T-helper 17 cell (primary cell): ENCODE measurements at regions not wholly inside any gene's neighbourhood (a gene's known extent, or its start where the extent isn't known, plus 50 kb on each side); places are given as distances from the start of the nearest gene placed in this dataset.

Source experiments
- ATAC-seq: fragments of 150-1000 bp; cut with Tn5 transposase; 2 replicates; pipeline ENCODE4 v1.10.0; 2021; ENCODE audit warnings: mild to moderate bottlenecking, moderate library complexity
- DNase-seq, 3 donors: peaks; one replicate each; pipeline versions ENCODE4 v3.0.0 to v3.0.0-alpha.2; 2020 to 2021
- H3K9me3 ChIP-seq: one replicate; pipeline ENCODE4 v1.7.0; 2013; ENCODE audit warnings: low read length, mild to moderate bottlenecking; ENCODE audit not compliant: control insufficient read depth, poor library complexity, severe bottlenecking
- H3K27ac Mint-ChIP-seq: one replicate; pipeline ENCODE4 v1.8.0; 2022; ENCODE audit warnings: mild to moderate bottlenecking, moderate library complexity, mixed read lengths
- H3K27me3 Mint-ChIP-seq: one replicate; pipeline ENCODE4 v1.8.0; 2022; ENCODE audit warnings: mixed read lengths
- H3K36me3 Mint-ChIP-seq: one replicate; pipeline ENCODE4 v1.8.0; 2022; ENCODE audit warnings: low read depth, mixed read lengths
- H3K4me1 Mint-ChIP-seq: one replicate; pipeline ENCODE4 v1.8.0; 2022; ENCODE audit warnings: mild to moderate bottlenecking, mixed read lengths
- H3K4me3 Mint-ChIP-seq: one replicate; pipeline ENCODE4 v1.8.0; 2022; ENCODE audit warnings: mild to moderate bottlenecking, moderate library complexity, mixed read lengths

DNA sequence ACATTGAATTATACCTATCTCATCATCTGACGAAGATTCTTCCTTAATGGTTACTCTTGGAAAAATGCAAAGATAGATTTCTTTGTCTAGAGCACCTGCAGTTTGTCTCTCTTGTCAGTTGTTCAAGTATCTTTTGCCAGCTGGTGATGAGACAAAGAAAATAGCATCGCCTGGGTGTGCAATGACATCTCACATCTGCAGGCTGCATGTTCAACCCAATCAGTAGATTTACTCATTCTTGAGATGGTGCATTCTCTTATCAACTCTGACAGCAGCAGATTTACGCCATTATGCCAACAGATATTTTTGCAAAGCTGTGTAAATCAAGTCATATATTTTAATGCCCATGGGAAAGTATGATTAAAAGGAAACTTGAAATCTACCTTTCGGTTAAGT lies 164.6 kb upstream of the PDGFD start:
- no peak for DNase-seq
- no peaks in the 10 kb centered on the region for H3K4me1 Mint-ChIP-seq
- no peak overlapping the region for H3K27ac Mint-ChIP-seq

DNA sequence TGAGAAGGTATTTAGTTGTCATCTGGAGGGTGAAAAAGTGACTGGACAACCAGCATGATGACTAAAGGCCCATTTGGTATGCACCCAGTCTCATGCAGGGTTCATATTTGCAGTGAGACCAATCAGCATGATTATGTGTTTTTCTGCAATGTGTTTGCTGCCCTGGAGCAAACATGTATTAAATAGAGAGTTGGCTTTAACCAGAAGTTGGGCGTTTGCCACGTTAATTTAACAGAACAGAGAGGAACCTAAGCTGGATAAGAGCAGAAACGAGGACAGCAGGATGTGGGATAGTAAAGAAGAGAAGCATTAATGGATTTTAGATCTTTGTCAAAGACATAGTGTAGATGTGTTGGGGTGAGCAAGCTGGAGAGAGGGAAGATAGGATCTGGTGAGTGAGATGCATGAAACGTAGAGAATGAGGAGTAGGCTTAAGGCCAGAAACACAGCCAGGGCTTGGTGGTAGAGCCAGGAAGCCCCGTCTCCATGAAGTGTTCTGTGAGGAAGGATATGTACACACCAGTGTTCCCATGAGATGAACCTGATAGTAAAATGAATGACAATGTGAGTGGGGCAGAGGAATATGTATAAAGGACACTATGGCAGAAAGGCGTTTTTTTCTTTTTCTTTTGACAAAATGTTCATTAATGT lies 164.0 kb upstream of the PDGFD start:
- no peaks in the 10 kb centered on the region for H3K27me3 Mint-ChIP-seq
- H3K36me3 Mint-ChIP-seq, result no peaks in the 10 kb centered on the region
- H3K9me3 ChIP-seq, result no peaks in the 10 kb centered on the region
- no peak overlapping the region for H3K27ac Mint-ChIP-seq
- no peak overlapping the region for H3K4me3 Mint-ChIP-seq
- ATAC-seq, result no peak
- H3K4me1 Mint-ChIP-seq, result no peaks in the 10 kb centered on the region
- DNase-seq, result no peak

More for the DNA sequence above, 164.6 kb upstream of the PDGFD start:
- ATAC-seq, result no peak
- Mint-ChIP-seq H3K36me3 (no peaks in the 10 kb centered on the region), H3K4me3 (no peak overlapping the region), H3K27me3 (no peaks in the 10 kb centered on the region)
- no peaks in the 10 kb centered on the region for H3K9me3 ChIP-seq

DNA sequence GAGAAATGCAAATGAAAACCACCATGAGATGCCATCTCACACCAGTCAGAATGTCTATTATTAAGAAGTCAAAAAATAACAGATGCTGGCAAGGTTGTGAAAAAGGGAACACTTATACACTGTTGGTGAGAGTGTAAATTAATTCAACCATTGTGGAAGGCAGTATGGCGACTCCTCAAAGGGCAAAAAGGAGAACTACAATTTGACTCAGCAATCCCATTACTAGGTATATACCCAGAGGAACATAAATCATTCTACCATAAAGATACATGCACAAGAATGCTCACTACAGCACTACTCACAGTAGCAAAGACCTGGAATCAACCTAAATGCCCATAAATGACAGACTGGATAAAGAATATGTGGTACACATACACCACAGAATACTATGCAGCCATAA lies 161.1 kb upstream of the PDGFD start:
- no peak for ATAC-seq
- DNase-seq, result no peak
- Mint-ChIP-seq H3K4me3 (no peak overlapping the region), H3K36me3 (no peaks in the 10 kb centered on the region), H3K27ac (no peak overlapping the region), H3K4me1 (no peaks in the 10 kb centered on the region), H3K27me3 (no peaks in the 10 kb centered on the region)
- no peaks in the 10 kb centered on the region for H3K9me3 ChIP-seq

DNA sequence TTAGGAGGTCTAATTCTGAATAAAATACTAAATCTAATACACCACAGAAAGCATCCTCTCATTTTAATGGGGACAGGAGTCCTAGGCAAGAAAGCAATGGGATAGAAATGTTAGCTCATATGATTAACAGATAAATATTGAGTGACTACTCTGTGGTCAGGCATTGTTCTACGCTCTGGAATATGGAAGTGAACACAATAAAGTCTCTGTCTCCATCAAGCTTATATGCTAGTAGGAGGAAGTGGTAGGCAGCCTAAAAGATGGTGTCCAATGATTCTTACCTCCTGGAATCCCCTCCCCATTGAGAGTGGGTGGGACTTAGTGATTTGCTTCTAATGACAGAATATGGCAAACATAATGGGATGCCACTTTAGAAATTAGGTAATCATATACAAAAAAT lies 160.3 kb upstream of the PDGFD start:
- no peak overlapping the region for H3K4me3 Mint-ChIP-seq
- no peaks in the 10 kb centered on the region for H3K9me3 ChIP-seq
- no peaks in the 10 kb centered on the region for H3K36me3 Mint-ChIP-seq
- DNase-seq, result no peak
- no peaks in the 10 kb centered on the region for H3K27me3 Mint-ChIP-seq
- H3K4me1 Mint-ChIP-seq, result no peaks in the 10 kb centered on the region
- ATAC-seq, result no peak
- H3K27ac Mint-ChIP-seq, result no peak overlapping the region

DNA sequence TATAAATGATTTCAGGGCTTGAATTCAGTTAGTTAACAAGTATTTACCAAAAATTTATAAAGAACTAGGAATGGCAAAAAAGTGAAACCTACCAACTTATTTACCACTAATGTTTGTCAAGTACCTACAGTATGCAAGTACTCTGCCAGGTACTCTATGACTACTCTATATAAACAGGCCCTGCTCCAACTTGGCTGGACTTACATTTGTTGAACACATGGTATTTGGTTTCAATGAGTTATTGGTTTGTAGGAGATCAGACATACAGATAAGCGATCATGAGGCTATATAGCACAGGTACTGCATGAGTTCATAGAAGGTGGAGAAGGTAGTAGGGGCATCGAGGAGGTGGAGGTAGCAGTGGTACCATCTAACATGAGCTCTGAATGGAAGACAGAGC lies 159.9 kb upstream of the PDGFD start:
- Mint-ChIP-seq H3K27ac (no peak overlapping the region), H3K36me3 (no peaks in the 10 kb centered on the region), H3K27me3 (no peaks in the 10 kb centered on the region), H3K4me1 (no peaks in the 10 kb centered on the region), H3K4me3 (no peak overlapping the region)
- ATAC-seq (no peak), DNase-seq (no peak)
- no peaks in the 10 kb centered on the region for H3K9me3 ChIP-seq

DNA sequence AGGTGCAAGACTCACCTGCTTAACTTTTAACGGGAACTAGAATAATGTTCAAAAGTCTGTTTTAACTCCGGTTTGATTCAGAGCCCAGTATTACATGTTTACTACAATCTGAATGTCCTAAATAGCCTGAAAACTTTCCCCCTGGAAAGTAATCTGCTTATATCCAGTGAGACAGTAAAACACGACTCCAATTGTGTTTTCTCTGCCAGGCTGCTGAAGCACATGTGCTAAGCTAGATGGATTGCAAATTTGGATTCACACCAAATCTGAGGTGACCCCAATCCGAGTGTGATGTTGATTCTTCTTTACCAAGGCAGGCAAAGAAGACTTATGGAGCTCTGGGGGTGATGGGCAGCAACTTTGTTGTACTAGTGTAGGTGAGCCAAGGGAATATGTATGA lies 158.7 kb upstream of the PDGFD start:
- DNase-seq, result no peak
- Mint-ChIP-seq H3K4me3 (no peak overlapping the region), H3K36me3 (no peaks in the 10 kb centered on the region), H3K4me1 (no peaks in the 10 kb centered on the region), H3K27me3 (no peaks in the 10 kb centered on the region), H3K27ac (no peak overlapping the region)
- ATAC-seq, result no peak
- H3K9me3 ChIP-seq, result no peaks in the 10 kb centered on the region

DNA sequence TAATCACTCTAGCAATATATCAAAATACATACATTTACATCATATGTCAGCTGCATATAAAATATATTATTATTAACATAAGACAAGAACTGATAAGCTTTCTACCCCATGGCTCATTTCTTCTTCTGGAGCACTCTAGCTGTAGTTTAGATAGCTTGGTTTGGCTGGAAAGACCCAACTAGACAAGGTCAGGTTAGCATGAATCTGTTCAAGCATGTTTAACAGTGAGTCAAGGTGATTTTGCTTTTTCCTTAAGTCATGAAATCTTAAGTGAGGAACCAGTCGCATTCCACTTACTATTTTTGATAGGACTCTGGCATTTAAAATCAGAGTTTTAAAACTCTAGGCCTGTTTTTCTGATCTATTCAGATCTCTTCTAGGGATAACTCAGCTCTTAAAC lies 157.0 kb upstream of the PDGFD start:
- H3K9me3 ChIP-seq, result no peaks in the 10 kb centered on the region
- no peak for ATAC-seq
- no peak overlapping the region for H3K27ac Mint-ChIP-seq
- no peak overlapping the region for H3K4me3 Mint-ChIP-seq
- no peaks in the 10 kb centered on the region for H3K36me3 Mint-ChIP-seq
- no peaks in the 10 kb centered on the region for H3K4me1 Mint-ChIP-seq
- no peak for DNase-seq
- no peaks in the 10 kb centered on the region for H3K27me3 Mint-ChIP-seq

DNA sequence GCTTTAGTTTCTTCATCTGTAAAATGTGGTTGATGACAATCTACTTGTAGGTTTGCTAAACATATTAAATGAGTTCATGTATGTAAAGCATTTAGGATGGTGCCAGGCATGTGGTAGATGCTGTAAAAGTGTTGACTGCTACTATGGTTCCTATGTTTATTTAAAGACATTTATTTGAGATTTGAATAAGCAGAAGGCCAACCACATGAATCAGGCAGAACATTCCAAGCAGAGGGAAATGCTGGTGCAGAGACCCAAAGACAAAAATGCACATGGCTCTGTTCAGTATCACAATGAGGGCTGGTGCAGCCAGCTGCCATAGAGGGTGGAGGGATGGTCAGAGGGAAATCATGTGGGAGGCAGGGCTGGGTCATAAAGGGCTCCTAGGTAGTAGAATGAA lies 156.2 kb upstream of the PDGFD start:
- H3K4me3 Mint-ChIP-seq, result no peak overlapping the region
- H3K36me3 Mint-ChIP-seq, result no peaks in the 10 kb centered on the region
- no peak overlapping the region for H3K27ac Mint-ChIP-seq
- no peaks in the 10 kb centered on the region for H3K4me1 Mint-ChIP-seq
- H3K27me3 Mint-ChIP-seq, result no peaks in the 10 kb centered on the region
- no peaks in the 10 kb centered on the region for H3K9me3 ChIP-seq
- DNase-seq (no peak), ATAC-seq (no peak)

DNA sequence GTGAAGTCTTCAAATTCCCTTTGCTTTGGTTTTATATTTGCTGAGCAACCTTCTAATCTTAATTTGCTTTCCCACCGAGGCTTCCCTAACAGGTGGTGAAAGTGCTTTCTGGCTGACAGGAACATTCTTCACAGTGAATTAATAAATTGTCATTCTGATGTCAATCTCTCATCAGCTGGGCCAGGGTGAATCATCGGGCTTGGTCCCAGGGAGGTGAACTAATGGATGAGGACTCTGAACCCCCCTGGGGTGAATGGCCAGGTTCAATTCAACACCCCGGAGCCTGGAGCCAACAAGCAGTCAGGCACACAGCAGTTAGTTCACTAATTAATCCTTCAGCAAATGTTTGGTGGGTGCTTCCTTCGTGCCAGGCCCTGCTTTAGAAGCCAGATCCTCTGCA lies 155.4 kb upstream of the PDGFD start:
- Mint-ChIP-seq H3K36me3 (no peaks in the 10 kb centered on the region), H3K27me3 (no peaks in the 10 kb centered on the region), H3K27ac (no peak overlapping the region), H3K4me3 (no peak overlapping the region), H3K4me1 (no peaks in the 10 kb centered on the region)
- DNase-seq (no peak), ATAC-seq (no peak)
- H3K9me3 ChIP-seq, result no peaks in the 10 kb centered on the region

DNA sequence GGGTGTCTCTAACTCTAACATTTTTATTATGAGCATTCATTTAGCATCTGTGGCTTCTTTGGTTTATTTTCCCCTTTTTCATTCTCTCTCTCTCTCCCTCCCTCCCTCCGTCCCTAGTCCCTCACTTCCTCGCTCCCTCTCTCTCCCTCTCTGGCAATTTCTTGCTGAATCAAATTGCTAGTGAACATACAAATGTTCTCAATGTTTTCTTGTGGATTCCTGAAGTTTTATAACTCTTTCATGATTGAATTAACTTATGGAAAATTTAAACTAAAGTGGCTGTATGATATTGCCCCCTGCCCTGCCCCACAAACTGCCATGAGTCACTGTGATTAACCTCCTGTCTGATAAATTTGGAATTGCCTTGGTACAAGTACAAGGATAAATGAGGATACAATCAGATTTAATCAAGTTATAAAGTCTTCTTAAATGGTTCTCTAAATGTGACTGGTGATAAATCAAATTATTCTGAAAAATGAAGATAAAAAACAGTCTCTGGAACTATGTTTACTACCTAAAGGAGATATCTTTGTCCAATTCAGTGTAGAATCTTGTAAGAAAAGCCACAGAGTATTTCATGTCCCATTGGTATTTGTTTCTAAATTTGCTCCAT lies 143.0 kb upstream of the PDGFD start:
- Mint-ChIP-seq H3K4me1 (no peaks in the 10 kb centered on the region), H3K4me3 (no peak overlapping the region), H3K36me3 (peaks cover 2% of the 10 kb centered on the region), H3K27ac (no peak overlapping the region), H3K27me3 (peaks cover 16% of the 10 kb centered on the region)
- no peaks in the 10 kb centered on the region for H3K9me3 ChIP-seq
- DNase-seq, result no peak
- ATAC-seq, result no peak

DNA sequence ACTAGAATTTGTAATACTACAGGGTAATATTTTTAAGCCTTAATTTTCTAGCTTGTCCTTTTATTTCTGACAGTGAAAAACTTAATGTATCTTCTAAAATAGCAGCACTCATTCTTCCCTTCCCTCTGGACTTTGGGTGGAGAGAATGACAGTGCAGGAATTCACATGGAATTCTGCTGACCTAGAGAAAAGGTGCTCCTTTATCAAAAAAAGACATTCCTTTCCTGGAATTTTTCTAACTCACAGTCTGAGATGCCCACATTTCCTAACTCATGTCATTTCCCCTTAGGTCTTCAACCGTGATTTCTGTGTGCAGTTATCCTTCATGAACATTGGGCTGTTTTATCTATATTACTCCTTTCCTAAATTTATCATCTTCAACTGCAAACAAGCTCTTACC lies 137.8 kb upstream of the PDGFD start:
- H3K27me3 Mint-ChIP-seq, result peaks cover 18% of the 10 kb centered on the region
- H3K36me3 Mint-ChIP-seq, result peaks cover 2% of the 10 kb centered on the region
- no peaks in the 10 kb centered on the region for H3K9me3 ChIP-seq
- ATAC-seq (no peak), DNase-seq (no peak)
- H3K4me3 Mint-ChIP-seq, result no peak overlapping the region
- no peak overlapping the region for H3K27ac Mint-ChIP-seq
- no peaks in the 10 kb centered on the region for H3K4me1 Mint-ChIP-seq

DNA sequence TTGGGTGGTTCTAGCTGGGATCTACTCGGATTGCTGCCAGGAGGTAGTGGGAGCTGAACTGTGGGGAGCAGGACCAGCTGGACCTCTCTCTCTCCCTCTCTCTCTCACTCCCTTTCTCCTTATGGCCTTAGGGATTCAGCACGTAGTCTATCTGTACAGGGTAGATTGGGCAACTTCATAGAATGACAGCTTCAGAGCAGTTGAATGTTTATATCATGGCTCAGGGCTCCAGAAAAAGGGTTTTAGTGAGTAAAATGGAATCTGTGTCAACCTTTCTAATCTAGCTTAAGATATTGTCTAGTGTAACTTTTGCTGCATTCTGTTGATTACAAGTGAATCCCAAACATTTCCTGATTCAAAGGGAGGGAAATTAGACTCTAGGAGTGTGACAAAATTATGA lies 127.7 kb upstream of the PDGFD start:
- no peaks in the 10 kb centered on the region for H3K9me3 ChIP-seq
- no peak for DNase-seq
- Mint-ChIP-seq H3K27me3 (peaks cover under 1% of the 10 kb centered on the region), H3K4me1 (no peaks in the 10 kb centered on the region), H3K36me3 (peaks cover 2% of the 10 kb centered on the region), H3K4me3 (no peak overlapping the region), H3K27ac (no peak overlapping the region)
- ATAC-seq, result no peak

DNA sequence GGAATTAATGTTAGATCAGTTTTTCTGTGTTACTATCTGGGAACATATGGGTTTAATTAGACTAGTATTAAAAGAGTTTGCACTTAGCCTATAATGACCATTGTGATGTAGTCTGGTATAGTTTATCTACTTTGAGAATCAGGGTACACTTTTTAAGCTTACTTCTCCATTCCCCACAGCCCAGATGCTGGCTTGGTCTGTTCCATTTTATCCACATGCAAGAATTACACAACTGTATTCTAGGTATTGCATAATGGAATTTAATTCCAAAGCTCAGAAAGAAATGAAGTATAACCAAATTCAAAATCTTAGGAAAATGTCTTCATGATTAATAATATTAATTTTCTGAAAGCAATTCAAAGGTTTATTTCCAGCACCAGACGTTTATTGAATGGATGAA lies 122.2 kb upstream of the PDGFD start:
- no peaks in the 10 kb centered on the region for H3K9me3 ChIP-seq
- Mint-ChIP-seq H3K27me3 (peaks cover 15% of the 10 kb centered on the region), H3K4me3 (no peak overlapping the region), H3K4me1 (no peaks in the 10 kb centered on the region), H3K36me3 (peaks cover 2% of the 10 kb centered on the region), H3K27ac (no peak overlapping the region)
- no peak for ATAC-seq
- no peak for DNase-seq

DNA sequence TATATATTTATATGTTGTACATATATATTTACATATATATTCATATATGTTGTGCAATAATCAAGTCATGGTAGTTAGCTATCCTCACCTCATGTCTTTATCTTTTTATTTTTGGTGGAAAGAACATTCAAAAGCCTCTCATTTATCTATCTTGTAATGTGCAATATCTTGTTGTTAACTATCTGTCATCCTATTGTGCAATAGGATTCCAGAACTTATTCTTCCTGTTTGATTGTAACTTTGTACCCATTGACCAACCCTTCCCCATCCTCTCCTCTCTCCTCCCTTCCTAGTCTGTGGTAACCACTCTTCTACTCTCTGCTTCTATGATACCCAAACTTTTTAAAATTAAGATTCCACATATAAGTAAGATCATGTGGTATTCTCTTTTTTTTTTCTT lies 115.6 kb upstream of the PDGFD start:
- Mint-ChIP-seq H3K36me3 (no peaks in the 10 kb centered on the region), H3K27me3 (no peaks in the 10 kb centered on the region), H3K4me1 (no peaks in the 10 kb centered on the region), H3K27ac (no peak overlapping the region), H3K4me3 (no peak overlapping the region)
- no peaks in the 10 kb centered on the region for H3K9me3 ChIP-seq
- DNase-seq, result no peak
- ATAC-seq, result no peak
